Hepatocyte (in vitro differentiated cells): ENCODE measurements at regions not wholly inside any gene's neighbourhood (a gene's known extent, or its start where the extent isn't known, plus 50 kb on each side); places are given as distances from the start of the nearest gene placed in this dataset.

Experiments used
- DNase-seq: peaks from one replicate; pipeline ENCODE4 v3.0.0-alpha.2; 2016; ENCODE audit warnings: low spot score
- H2AFZ ChIP-seq: fragments of 200-600 bp; sonication (generic); 2 replicates; pipeline ENCODE4 v1.6.0; 2016; ENCODE audit warnings: antibody characterized with exemption, mild to moderate bottlenecking
- H3K27ac ChIP-seq: fragments of 200-600 bp; sonication (generic); 2 replicates; pipeline ENCODE4 v1.5.1; 2016; ENCODE audit warnings: mild to moderate bottlenecking
- H3K27me3 ChIP-seq: fragments of 200-600 bp; sonication (generic); 2 replicates; pipeline ENCODE4 v1.6.1; 2016
- H3K36me3 ChIP-seq: fragments of 200-600 bp; sonication (generic); replicated peaks from 2 replicates; pipeline ENCODE4 v1.5.1; 2016; ENCODE audit warnings: low read depth; ENCODE audit not compliant: insufficient read depth
- H3K4me1 ChIP-seq: fragments of 200-600 bp; sonication (generic); 2 replicates; pipeline ENCODE4 v1.5.1; 2016; ENCODE audit warnings: mild to moderate bottlenecking, moderate library complexity; ENCODE audit not compliant: insufficient read depth
- H3K4me2 ChIP-seq: fragments of 200-600 bp; sonication (generic); 2 replicates; pipeline ENCODE4 v1.6.0; 2016
- H3K4me3 ChIP-seq: fragments of 200-600 bp; sonication (generic); 2 replicates; pipeline ENCODE4 v1.5.1; 2016; ENCODE audit warnings: mild to moderate bottlenecking
- H3K79me2 ChIP-seq: fragments of 200-600 bp; sonication (generic); 2 replicates; pipeline ENCODE4 v1.6.0; 2017; ENCODE audit warnings: mild to moderate bottlenecking
- H3K9me2 ChIP-seq: fragments of 200-600 bp; sonication (generic); replicated peaks from 2 replicates; pipeline ENCODE4 v1.6.0; 2017; ENCODE audit warnings: mild to moderate bottlenecking; ENCODE audit not compliant: insufficient read depth
- H3K9me3 ChIP-seq: fragments of 200-600 bp; sonication (generic); 2 replicates; pipeline ENCODE4 v1.5.1; 2016; ENCODE audit warnings: low read depth, mild to moderate bottlenecking
- H4K20me1 ChIP-seq: fragments of 200-600 bp; sonication (generic); 2 replicates; pipeline ENCODE4 v1.6.0; 2016; ENCODE audit warnings: mild to moderate bottlenecking; ENCODE audit not compliant: insufficient read depth, poor library complexity, severe bottlenecking
- EZH2 ChIP-seq: fragments of 200-600 bp; sonication (generic); IDR thresholded peaks from 2 replicates; pipeline ENCODE4 v1.6.1; 2016; ENCODE audit warnings: antibody characterized with exemption, mild to moderate bottlenecking, borderline replicate concordance
- EZH2phosphoT487 ChIP-seq: fragments of 200-600 bp; sonication (generic); IDR thresholded peaks from one replicate; pipeline ENCODE4 v1.6.1; 2018; ENCODE audit warnings: antibody characterized with exemption, mild to moderate bottlenecking, low read depth, moderate library complexity; ENCODE audit not compliant: unreplicated experiment, severe bottlenecking
- WGBS: methylation state at CpG from one replicate; pipeline ENCODE4 v1.1.6; 2016; ENCODE audit warnings: low lambda C conversion rate; ENCODE audit errors: missing lambda C conversion rate; 5-methylcytosine and 5-hydroxymethylcytosine counted together
- TF ChIP-seq, protein P1 (sequence below): fragments of 200-600 bp; sonication (generic); IDR thresholded peaks from 2 replicates; pipeline ENCODE4 v1.5.1; 2016; ENCODE audit warnings: antibody characterized with exemption, mild to moderate bottlenecking; ENCODE audit not compliant: poor library complexity

GRCh38 chr20:8963330-8963729 is 105.6 kb upstream of the PLCB4 start:
- Histone ChIP-seq H4K20me1 (no peaks in the 10 kb centered on the region), H3K27me3 (no peaks in the 10 kb centered on the region), H3K4me3 (no peak overlapping the region), H3K9me3 (no peaks in the 10 kb centered on the region), H3K4me2 (no peak overlapping the region), H3K27ac (no peak overlapping the region), H3K9me2 (no peaks in the 10 kb centered on the region), H2AFZ (no peak overlapping the region), H3K36me3 (no peaks in the 10 kb centered on the region), H3K79me2 (no peaks in the 10 kb centered on the region), H3K4me1 (no peaks in the 10 kb centered on the region)
- TF ChIP-seq, protein P1, sequence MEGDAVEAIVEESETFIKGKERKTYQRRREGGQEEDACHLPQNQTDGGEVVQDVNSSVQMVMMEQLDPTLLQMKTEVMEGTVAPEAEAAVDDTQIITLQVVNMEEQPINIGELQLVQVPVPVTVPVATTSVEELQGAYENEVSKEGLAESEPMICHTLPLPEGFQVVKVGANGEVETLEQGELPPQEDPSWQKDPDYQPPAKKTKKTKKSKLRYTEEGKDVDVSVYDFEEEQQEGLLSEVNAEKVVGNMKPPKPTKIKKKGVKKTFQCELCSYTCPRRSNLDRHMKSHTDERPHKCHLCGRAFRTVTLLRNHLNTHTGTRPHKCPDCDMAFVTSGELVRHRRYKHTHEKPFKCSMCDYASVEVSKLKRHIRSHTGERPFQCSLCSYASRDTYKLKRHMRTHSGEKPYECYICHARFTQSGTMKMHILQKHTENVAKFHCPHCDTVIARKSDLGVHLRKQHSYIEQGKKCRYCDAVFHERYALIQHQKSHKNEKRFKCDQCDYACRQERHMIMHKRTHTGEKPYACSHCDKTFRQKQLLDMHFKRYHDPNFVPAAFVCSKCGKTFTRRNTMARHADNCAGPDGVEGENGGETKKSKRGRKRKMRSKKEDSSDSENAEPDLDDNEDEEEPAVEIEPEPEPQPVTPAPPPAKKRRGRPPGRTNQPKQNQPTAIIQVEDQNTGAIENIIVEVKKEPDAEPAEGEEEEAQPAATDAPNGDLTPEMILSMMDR = no peak
- no peak for TF ChIP-seq EZH2phosphoT487
- DNase-seq = no peak

DNA sequence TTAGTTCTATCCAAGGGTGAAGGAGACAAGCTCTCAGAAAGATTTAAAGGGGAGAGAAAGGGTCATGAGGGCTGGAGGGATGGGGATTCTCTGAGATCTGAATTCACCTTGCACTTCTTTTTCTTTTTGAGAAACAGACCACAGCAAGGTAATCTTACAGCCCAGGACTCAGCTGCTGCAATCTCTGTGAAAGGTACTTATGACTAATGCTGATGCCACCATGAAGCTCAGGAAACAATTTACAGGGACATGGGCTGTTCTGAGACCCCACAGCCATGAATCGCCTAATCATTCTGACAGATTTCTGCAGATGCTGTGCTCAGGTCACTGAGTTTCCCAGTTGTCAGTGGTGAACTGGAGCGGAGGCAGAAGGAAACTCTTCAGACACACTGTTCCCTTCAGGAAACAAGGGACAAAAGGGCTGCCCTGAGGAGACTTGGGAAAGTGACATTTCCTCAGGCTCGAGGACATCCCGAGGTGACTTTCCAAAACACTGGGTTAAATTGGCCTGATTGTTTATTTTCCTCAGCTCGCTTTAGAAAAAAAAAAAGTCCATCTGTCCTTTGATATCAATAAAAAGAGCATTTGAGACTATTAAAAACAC is 103.8 kb upstream of the PLCB4 start:
- H3K27ac ChIP-seq = no peak overlapping the region
- H3K4me3 ChIP-seq = no peak overlapping the region
- H3K27me3 ChIP-seq = no peaks in the 10 kb centered on the region
- no peaks in the 10 kb centered on the region for H3K4me1 ChIP-seq
- TF ChIP-seq, protein P1 = no peak
- TF ChIP-seq EZH2phosphoT487 (no peak), EZH2 (no peak)
- no peak overlapping the region for H2AFZ ChIP-seq
- no peaks in the 10 kb centered on the region for H3K9me3 ChIP-seq
- no peak for DNase-seq
- no peaks in the 10 kb centered on the region for H3K9me2 ChIP-seq
- H3K4me2 ChIP-seq = no peak overlapping the region
- WGBS = 78% methylated on average over 5 of the region's 5 CpGs
- H4K20me1 ChIP-seq = no peaks in the 10 kb centered on the region
- H3K36me3 ChIP-seq = no peaks in the 10 kb centered on the region
- no peaks in the 10 kb centered on the region for H3K79me2 ChIP-seq

DNA sequence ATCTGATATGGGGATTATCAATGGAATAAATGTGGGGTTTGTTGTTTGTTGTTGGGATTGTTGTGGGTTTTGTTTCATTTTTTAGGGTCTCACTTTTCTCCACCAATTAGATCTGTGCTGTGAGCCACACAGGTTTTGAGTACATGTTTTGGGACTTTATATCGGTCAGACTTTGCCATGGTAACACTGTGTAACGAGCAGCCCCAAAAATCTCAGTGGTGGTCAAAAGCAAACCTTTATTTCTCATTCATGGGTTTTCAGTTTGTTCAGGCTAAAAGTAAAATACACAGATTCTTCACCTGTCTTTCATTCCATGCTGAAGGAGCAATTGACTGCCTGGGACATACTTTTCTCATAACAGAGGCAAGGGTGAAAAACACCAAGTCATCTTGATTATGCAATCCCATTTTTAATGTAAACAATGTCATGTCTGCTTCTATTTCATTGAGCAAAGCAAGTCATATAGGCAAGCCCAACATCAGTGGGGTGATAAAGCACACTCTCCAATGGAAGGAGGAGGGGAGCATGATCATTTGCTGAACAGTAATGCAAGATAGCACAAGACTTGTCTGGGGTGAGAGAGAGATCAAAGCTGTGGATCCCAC is 101.1 kb upstream of the PLCB4 start:
- no peaks in the 10 kb centered on the region for H3K9me2 ChIP-seq
- H3K79me2 ChIP-seq = no peaks in the 10 kb centered on the region
- no peaks in the 10 kb centered on the region for H3K9me3 ChIP-seq
- WGBS = 91% methylated on average over 2 of the region's 2 CpGs
- no peak overlapping the region for H3K27ac ChIP-seq
- no peak overlapping the region for H3K4me2 ChIP-seq
- TF ChIP-seq EZH2 (no peak), EZH2phosphoT487 (no peak)
- TF ChIP-seq, protein P1 = no peak
- H4K20me1 ChIP-seq = no peaks in the 10 kb centered on the region
- no peaks in the 10 kb centered on the region for H3K4me1 ChIP-seq
- no peak for DNase-seq
- H3K27me3 ChIP-seq = no peaks in the 10 kb centered on the region
- no peak overlapping the region for H2AFZ ChIP-seq
- no peak overlapping the region for H3K4me3 ChIP-seq
- no peaks in the 10 kb centered on the region for H3K36me3 ChIP-seq

- H3K9me3 ChIP-seq = no peaks in the 10 kb centered on the region
- H3K27me3 ChIP-seq = no peaks in the 10 kb centered on the region
- H3K79me2 ChIP-seq = no peaks in the 10 kb centered on the region
- H4K20me1 ChIP-seq = no peaks in the 10 kb centered on the region
- no peak for DNase-seq
- no peak overlapping the region for H3K4me2 ChIP-seq
- H3K4me3 ChIP-seq = no peak overlapping the region
- H3K9me2 ChIP-seq = no peaks in the 10 kb centered on the region
- no peak overlapping the region for H2AFZ ChIP-seq
- TF ChIP-seq, protein P1 = no peak
- TF ChIP-seq EZH2phosphoT487 (no peak), EZH2 (no peak)
- no peaks in the 10 kb centered on the region for H3K36me3 ChIP-seq
- peak overlapping the region; percentile 44 for H3K27ac ChIP-seq
- H3K4me1 ChIP-seq = no peaks in the 10 kb centered on the region
Measured at GRCh38 chr20:8969146-8969583, 99.7 kb upstream of the PLCB4 start.
